HEK293 (cell line): ENCODE measurements at regions not wholly inside any gene's neighbourhood (a gene's known extent, or its start where the extent isn't known, plus 50 kb on each side); places are given as distances from the start of the nearest gene placed in this dataset.

ENCODE experiments used
- CTCF ChIA-PET: fragments of 350-600 bp; formaldehyde crosslinking; extraction: SDS; loops from one replicate; lab custom pipeline; 2021; ENCODE audit warnings: antibody characterized with exemption; lab: Yijun Ruan, JAX
- POLR2A ChIA-PET: fragments of 300-600 bp; formaldehyde crosslinking; extraction: SDS; loops from one replicate; lab custom pipeline; 2020; ENCODE audit warnings: antibody characterized with exemption, inconsistent platforms; lab: Yijun Ruan, JAX
- H3K27ac ChIP-seq: fragments of 200-500 bp; sonication (Bioruptor generic); 2 replicates; pipeline ENCODE4 v1.5.1; 2014; ENCODE audit warnings: low read depth, low read length, control low read depth, inconsistent platforms; ENCODE audit errors: extremely low read depth
- H3K36me3 ChIP-seq, 2 experiments: fragments of 200-500 bp in 1 of 2; sonication (Bioruptor generic) in 1 of 2; 1 replicate in 1 of 2; 2 replicates in 1 of 2; pipeline ENCODE4 v1.5.1; 2014 to 2017; ENCODE audit warnings: inconsistent platforms in 2 of 2, low read length in 2 of 2; ENCODE audit not compliant: control insufficient read depth in 2 of 2, insufficient read depth in 1 of 2
- H3K4me1 ChIP-seq: fragments of 200-500 bp; sonication (Bioruptor generic); 2 replicates; pipeline ENCODE4 v1.5.1; 2014; ENCODE audit warnings: mild to moderate bottlenecking, low read length, inconsistent platforms; ENCODE audit not compliant: control insufficient read depth, insufficient read depth
- H3K4me3 ChIP-seq: 2 replicates; pipeline ENCODE4 v1.5.1; 2011; ENCODE audit warnings: low read depth, mild to moderate bottlenecking, control low read depth, low read length, moderate library complexity
- H3K9me3 ChIP-seq: fragments of 200-500 bp; sonication (Bioruptor generic); 2 replicates; pipeline ENCODE4 v1.5.1; 2014; ENCODE audit warnings: low read depth, low read length, inconsistent platforms; ENCODE audit not compliant: control insufficient read depth, insufficient read depth
- KLF7 ChIP-seq: fragments of 450-650 bp; formaldehyde crosslinking; IDR thresholded peaks from 2 replicates; pipeline ENCODE4 v1.5.1; 2016; ENCODE audit warnings: missing biosample characterization, missing genetic modification characterization, borderline replicate concordance
- PATZ1 ChIP-seq: fragments of 450-650 bp; formaldehyde crosslinking; IDR thresholded peaks from 2 replicates; pipeline ENCODE4 v1.5.1; 2016; ENCODE audit warnings: missing biosample characterization, missing genetic modification characterization
- PRDM1 ChIP-seq: fragments of 450-650 bp; formaldehyde crosslinking; IDR thresholded peaks from 2 replicates; pipeline ENCODE4; 2016; ENCODE audit warnings: missing biosample characterization, missing genetic modification characterization
- ZBTB48 ChIP-seq: fragments of 450-650 bp; formaldehyde crosslinking; IDR thresholded peaks from 2 replicates; pipeline ENCODE4 v1.5.1; 2016; ENCODE audit warnings: missing biosample characterization, missing genetic modification characterization
- ZNF157 ChIP-seq: fragments of 450-650 bp; formaldehyde crosslinking; IDR thresholded peaks from 2 replicates; pipeline ENCODE4 v1.5.1; 2016; ENCODE audit warnings: missing biosample characterization, missing genetic modification characterization
- ZNF26 ChIP-seq: fragments of 450-650 bp; formaldehyde crosslinking; IDR thresholded peaks from 2 replicates; pipeline ENCODE4 v1.5.1; 2016; ENCODE audit warnings: missing biosample characterization, missing genetic modification characterization
- ZNF324 ChIP-seq: fragments of 450-650 bp; formaldehyde crosslinking; IDR thresholded peaks from 2 replicates; pipeline ENCODE4 v1.5.1; 2016; ENCODE audit warnings: missing biosample characterization, missing genetic modification characterization
- ZNF350 ChIP-seq: fragments of 450-650 bp; formaldehyde crosslinking; IDR thresholded peaks from 2 replicates; pipeline ENCODE4 v1.5.0; 2017; ENCODE audit warnings: missing biosample characterization, mild to moderate bottlenecking, missing genetic modification characterization
- ZNF529 ChIP-seq: fragments of 450-650 bp; formaldehyde crosslinking; IDR thresholded peaks from 2 replicates; pipeline ENCODE4 v1.5.1; 2017; ENCODE audit warnings: missing genetic modification characterization, missing biosample characterization; ENCODE audit not compliant: insufficient replicate concordance
- ZNF704 ChIP-seq: fragments of 450-650 bp; formaldehyde crosslinking; IDR thresholded peaks from 2 replicates; pipeline ENCODE4 v1.5.1; 2016; ENCODE audit warnings: missing biosample characterization, missing genetic modification characterization
- ZNF768 ChIP-seq: fragments of 450-650 bp; formaldehyde crosslinking; IDR thresholded peaks from 2 replicates; pipeline ENCODE4 v1.5.1; 2018; ENCODE audit warnings: missing biosample characterization, mild to moderate bottlenecking, missing genetic modification characterization
- ZXDB ChIP-seq: fragments of 450-650 bp; formaldehyde crosslinking; IDR thresholded peaks from 2 replicates; pipeline ENCODE4 v1.5.1; 2016; ENCODE audit warnings: missing biosample characterization, missing genetic modification characterization
- TF ChIP-seq, protein P1 (sequence below): fragments of 450-650 bp; formaldehyde crosslinking; IDR thresholded peaks from 2 replicates; pipeline ENCODE4 v1.5.1; 2016; ENCODE audit warnings: missing biosample characterization, missing genetic modification characterization, borderline replicate concordance
- TF ChIP-seq, protein P2 (sequence below): fragments of 450-650 bp; IDR thresholded peaks from 2 replicates; pipeline ENCODE4 v1.5.1; 2018; ENCODE audit warnings: missing biosample characterization, missing genetic modification characterization
- TF ChIP-seq, protein P3 (sequence below): fragments of 450-650 bp; formaldehyde crosslinking; IDR thresholded peaks from 2 replicates; pipeline ENCODE4 v1.5.1; 2016; ENCODE audit warnings: missing biosample characterization, missing genetic modification characterization

GRCh38 chr17:63095879-63096278, 129.8 kb downstream of the TANC2 start (continued):
- no peak for TF ChIP-seq ZNF704 (tag by site-specific recombination)
- TF ChIP-seq ZNF529 (tag by site-specific recombination): no peak
- no peak for TF ChIP-seq PATZ1 (tag by site-specific recombination)
- TF ChIP-seq ZNF350 (tag by site-specific recombination): no peak
- no peak for TF ChIP-seq ZXDB (tag by site-specific recombination)
- TF ChIP-seq ZBTB48 (tag by site-specific recombination): no peak
- TF ChIP-seq ZNF768: no peak

DNA sequence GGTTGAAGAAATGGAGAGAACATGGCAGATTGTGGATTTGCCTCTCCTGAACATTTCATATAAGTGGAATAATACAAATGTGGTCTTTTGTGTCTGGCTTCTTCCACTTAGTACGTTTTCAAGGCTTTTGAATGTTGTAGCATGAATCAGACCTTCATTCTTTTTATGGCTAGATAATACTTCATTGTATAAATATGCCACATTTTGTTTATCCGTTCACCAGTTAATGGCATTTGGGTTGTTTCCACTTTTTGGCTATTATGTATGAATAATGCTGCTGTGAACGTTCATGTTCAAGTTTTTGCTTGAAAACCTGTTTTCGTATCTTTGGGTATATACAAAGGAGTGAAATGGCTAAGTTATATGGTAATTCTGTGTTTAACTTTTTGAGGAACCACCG, 130.4 kb downstream of the TANC2 start:
- H3K4me1 ChIP-seq: peaks cover 4% of the 10 kb centered on the region; the same call in 1 of the 2 replicates
- no peaks in the 10 kb centered on the region for H3K9me3 ChIP-seq
- POLR2A ChIA-PET: no interaction called here
- no peaks in the 10 kb centered on the region for H3K36me3 ChIP-seq
- no peak overlapping the region for H3K4me3 ChIP-seq
- no peak overlapping the region for H3K27ac ChIP-seq
- CTCF ChIA-PET: interaction anchor here (1.9 kb wide), 1 partner anchor 14 kb away, joined by 10 read pairs; no protein-coding TSS in a partner anchor
- TF ChIP-seq, protein P1, sequence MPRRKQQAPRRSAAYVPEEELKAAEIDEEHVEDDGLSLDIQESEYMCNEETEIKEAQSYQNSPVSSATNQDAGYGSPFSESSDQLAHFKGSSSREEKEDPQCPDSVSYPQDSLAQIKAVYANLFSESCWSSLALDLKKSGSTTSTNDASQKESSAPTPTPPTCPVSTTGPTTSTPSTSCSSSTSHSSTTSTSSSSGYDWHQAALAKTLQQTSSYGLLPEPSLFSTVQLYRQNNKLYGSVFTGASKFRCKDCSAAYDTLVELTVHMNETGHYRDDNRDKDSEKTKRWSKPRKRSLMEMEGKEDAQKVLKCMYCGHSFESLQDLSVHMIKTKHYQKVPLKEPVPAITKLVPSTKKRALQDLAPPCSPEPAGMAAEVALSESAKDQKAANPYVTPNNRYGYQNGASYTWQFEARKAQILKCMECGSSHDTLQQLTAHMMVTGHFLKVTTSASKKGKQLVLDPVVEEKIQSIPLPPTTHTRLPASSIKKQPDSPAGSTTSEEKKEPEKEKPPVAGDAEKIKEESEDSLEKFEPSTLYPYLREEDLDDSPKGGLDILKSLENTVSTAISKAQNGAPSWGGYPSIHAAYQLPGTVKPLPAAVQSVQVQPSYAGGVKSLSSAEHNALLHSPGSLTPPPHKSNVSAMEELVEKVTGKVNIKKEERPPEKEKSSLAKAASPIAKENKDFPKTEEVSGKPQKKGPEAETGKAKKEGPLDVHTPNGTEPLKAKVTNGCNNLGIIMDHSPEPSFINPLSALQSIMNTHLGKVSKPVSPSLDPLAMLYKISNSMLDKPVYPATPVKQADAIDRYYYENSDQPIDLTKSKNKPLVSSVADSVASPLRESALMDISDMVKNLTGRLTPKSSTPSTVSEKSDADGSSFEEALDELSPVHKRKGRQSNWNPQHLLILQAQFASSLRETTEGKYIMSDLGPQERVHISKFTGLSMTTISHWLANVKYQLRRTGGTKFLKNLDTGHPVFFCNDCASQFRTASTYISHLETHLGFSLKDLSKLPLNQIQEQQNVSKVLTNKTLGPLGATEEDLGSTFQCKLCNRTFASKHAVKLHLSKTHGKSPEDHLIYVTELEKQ: no peak
- TF ChIP-seq, protein P2, sequence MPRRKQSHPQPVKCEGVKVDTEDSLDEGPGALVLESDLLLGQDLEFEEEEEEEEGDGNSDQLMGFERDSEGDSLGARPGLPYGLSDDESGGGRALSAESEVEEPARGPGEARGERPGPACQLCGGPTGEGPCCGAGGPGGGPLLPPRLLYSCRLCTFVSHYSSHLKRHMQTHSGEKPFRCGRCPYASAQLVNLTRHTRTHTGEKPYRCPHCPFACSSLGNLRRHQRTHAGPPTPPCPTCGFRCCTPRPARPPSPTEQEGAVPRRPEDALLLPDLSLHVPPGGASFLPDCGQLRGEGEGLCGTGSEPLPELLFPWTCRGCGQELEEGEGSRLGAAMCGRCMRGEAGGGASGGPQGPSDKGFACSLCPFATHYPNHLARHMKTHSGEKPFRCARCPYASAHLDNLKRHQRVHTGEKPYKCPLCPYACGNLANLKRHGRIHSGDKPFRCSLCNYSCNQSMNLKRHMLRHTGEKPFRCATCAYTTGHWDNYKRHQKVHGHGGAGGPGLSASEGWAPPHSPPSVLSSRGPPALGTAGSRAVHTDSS (tag by site-specific recombination): no peak
- TF ChIP-seq PRDM1 (tag by site-specific recombination) (no peak), ZNF324 (tag by site-specific recombination) (no peak), KLF7 (tag by site-specific recombination) (no peak), ZNF26 (tag by site-specific recombination) (no peak), ZNF157 (tag by site-specific recombination) (no peak)
- TF ChIP-seq, protein P3, sequence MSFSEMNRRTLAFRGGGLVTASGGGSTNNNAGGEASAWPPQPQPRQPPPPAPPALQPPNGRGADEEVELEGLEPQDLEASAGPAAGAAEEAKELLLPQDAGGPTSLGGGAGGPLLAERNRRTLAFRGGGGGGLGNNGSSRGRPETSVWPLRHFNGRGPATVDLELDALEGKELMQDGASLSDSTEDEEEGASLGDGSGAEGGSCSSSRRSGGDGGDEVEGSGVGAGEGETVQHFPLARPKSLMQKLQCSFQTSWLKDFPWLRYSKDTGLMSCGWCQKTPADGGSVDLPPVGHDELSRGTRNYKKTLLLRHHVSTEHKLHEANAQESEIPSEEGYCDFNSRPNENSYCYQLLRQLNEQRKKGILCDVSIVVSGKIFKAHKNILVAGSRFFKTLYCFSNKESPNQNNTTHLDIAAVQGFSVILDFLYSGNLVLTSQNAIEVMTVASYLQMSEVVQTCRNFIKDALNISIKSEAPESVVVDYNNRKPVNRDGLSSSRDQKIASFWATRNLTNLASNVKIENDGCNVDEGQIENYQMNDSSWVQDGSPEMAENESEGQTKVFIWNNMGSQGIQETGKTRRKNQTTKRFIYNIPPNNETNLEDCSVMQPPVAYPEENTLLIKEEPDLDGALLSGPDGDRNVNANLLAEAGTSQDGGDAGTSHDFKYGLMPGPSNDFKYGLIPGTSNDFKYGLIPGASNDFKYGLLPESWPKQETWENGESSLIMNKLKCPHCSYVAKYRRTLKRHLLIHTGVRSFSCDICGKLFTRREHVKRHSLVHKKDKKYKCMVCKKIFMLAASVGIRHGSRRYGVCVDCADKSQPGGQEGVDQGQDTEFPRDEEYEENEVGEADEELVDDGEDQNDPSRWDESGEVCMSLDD (tag by site-specific recombination): no peak
